ENCODE measurements at regions not wholly inside any gene's neighbourhood (a gene's known extent, or its start where the extent isn't known, plus 50 kb on each side); places are given as distances from the start of the nearest gene placed in this dataset.

- H3K27me3 ChIP-seq: no peaks in the 10 kb centered on the region
- H3K36me3 ChIP-seq: no peaks in the 10 kb centered on the region
- TF ChIP-seq CTCF (IDR thresholded peaks at IDR 0.05) (no peak), EP300 (IDR thresholded peaks at IDR 0.05) (no peak), POLR2AphosphoS5 (IDR thresholded peaks at IDR 0.05) (no peak), POLR2A (IDR thresholded peaks at IDR 0.05) (no peak)
- no peak overlapping the region for H3K27ac ChIP-seq
- 49% methylated on average over 7 of the region's 7 CpGs for WGBS
- no peak for DNase-seq (ENCODE audit: low spot score in 2 of 2)
- H3K4me3 ChIP-seq: no peak overlapping the region
- H3K9me3 ChIP-seq: no peaks in the 10 kb centered on the region
- H3K4me1 ChIP-seq: no peaks in the 10 kb centered on the region
Measured at GRCh38 chr6:166814390-166814789, 142.0 kb downstream of the RNASET2 start.

- TF ChIP-seq POLR2AphosphoS5 (IDR thresholded peaks at IDR 0.05) (no peak), CTCF (IDR thresholded peaks at IDR 0.05) (no peak), EP300 (IDR thresholded peaks at IDR 0.05) (no peak), POLR2A (IDR thresholded peaks at IDR 0.05) (no peak)
- H3K4me1 ChIP-seq: no peaks in the 10 kb centered on the region
- 85% methylated on average over 4 of the region's 4 CpGs for WGBS
- no peak overlapping the region for H3K4me3 ChIP-seq
- no peak overlapping the region for H3K27ac ChIP-seq
- H3K9me3 ChIP-seq: no peaks in the 10 kb centered on the region
- no peaks in the 10 kb centered on the region for H3K27me3 ChIP-seq
- no peaks in the 10 kb centered on the region for H3K36me3 ChIP-seq
- no peak for DNase-seq (ENCODE audit: low spot score in 2 of 2)
Measured at GRCh38 chr6:166813461-166813860, 142.9 kb downstream of the RNASET2 start.

- TF ChIP-seq EP300 (IDR thresholded peaks at IDR 0.05) (no peak), POLR2A (IDR thresholded peaks at IDR 0.05) (no peak), POLR2AphosphoS5 (IDR thresholded peaks at IDR 0.05) (no peak), CTCF (IDR thresholded peaks at IDR 0.05) (no peak)
- H3K36me3 ChIP-seq: no peaks in the 10 kb centered on the region
- no peak for DNase-seq (ENCODE audit: low spot score in 2 of 2)
- no peak overlapping the region for H3K4me3 ChIP-seq
- H3K4me1 ChIP-seq: no peaks in the 10 kb centered on the region
- 79% methylated on average over 6 of the region's 6 CpGs for WGBS
- H3K9me3 ChIP-seq: peaks cover 20% of the 10 kb centered on the region
- no peak overlapping the region for H3K27ac ChIP-seq
- no peaks in the 10 kb centered on the region for H3K27me3 ChIP-seq
Measured at GRCh38 chr6:166810864-166811263, 145.5 kb downstream of the RNASET2 start.

GRCh38 chr6:166809721-166810120, 146.6 kb downstream of the RNASET2 start:
- peaks cover 20% of the 10 kb centered on the region for H3K9me3 ChIP-seq
- H3K36me3 ChIP-seq: no peaks in the 10 kb centered on the region
- no peak overlapping the region for H3K27ac ChIP-seq
- H3K4me1 ChIP-seq: no peaks in the 10 kb centered on the region
- no peak for DNase-seq (ENCODE audit: low spot score in 2 of 2)
- no peak overlapping the region for H3K4me3 ChIP-seq
- H3K27me3 ChIP-seq: no peaks in the 10 kb centered on the region
- TF ChIP-seq POLR2A (IDR thresholded peaks at IDR 0.05) (no peak), CTCF (IDR thresholded peaks at IDR 0.05) (no peak), EP300 (IDR thresholded peaks at IDR 0.05) (no peak), POLR2AphosphoS5 (IDR thresholded peaks at IDR 0.05) (no peak)
- 76% methylated on average over 8 of the region's 8 CpGs for WGBS

- TF ChIP-seq EP300 (IDR thresholded peaks at IDR 0.05) (no peak), CTCF (IDR thresholded peaks at IDR 0.05) (no peak)
- Histone ChIP-seq H3K9me3 (peaks cover 20% of the 10 kb centered on the region), H3K27me3 (no peaks in the 10 kb centered on the region), H3K27ac (no peak overlapping the region), H3K4me3 (no peak overlapping the region), H3K4me1 (no peaks in the 10 kb centered on the region), H3K36me3 (no peaks in the 10 kb centered on the region)
- no peak for DNase-seq (ENCODE audit: low spot score in 2 of 2)
- WGBS: 88% methylated on average over 11 of the region's 11 CpGs
Measured at GRCh38 chr6:166806962-166807757, 149.2 kb downstream of the RNASET2 start.
